Testis (tissue), 2 donors: ENCODE measurements at regions not wholly inside any gene's neighbourhood (a gene's known extent, or its start where the extent isn't known, plus 50 kb on each side); places are given as distances from the start of the nearest gene placed in this dataset.

Source experiments
- POLR2A ChIP-seq: fragments of 450-650 bp; IDR thresholded peaks from one replicate; pipeline ENCODE4 v1.6.1; 2017; ENCODE audit warnings: antibody characterized with exemption, mild to moderate bottlenecking, moderate library complexity
- TF ChIP-seq, protein P1 (sequence below), 3 experiments: fragments of 450-650 bp in 2 of 3; fragments of 200-600 bp in 1 of 3; sonication (generic) in 1 of 3; IDR thresholded peaks; one replicate each; pipeline ENCODE4 v1.5.1; 2016 to 2019; ENCODE audit warnings: antibody characterized with exemption in 3 of 3, mild to moderate bottlenecking in 2 of 3, moderate library complexity in 1 of 3

- TF ChIP-seq, protein P1, sequence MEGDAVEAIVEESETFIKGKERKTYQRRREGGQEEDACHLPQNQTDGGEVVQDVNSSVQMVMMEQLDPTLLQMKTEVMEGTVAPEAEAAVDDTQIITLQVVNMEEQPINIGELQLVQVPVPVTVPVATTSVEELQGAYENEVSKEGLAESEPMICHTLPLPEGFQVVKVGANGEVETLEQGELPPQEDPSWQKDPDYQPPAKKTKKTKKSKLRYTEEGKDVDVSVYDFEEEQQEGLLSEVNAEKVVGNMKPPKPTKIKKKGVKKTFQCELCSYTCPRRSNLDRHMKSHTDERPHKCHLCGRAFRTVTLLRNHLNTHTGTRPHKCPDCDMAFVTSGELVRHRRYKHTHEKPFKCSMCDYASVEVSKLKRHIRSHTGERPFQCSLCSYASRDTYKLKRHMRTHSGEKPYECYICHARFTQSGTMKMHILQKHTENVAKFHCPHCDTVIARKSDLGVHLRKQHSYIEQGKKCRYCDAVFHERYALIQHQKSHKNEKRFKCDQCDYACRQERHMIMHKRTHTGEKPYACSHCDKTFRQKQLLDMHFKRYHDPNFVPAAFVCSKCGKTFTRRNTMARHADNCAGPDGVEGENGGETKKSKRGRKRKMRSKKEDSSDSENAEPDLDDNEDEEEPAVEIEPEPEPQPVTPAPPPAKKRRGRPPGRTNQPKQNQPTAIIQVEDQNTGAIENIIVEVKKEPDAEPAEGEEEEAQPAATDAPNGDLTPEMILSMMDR (IDR thresholded peaks at IDR 0.05), result no peak
- TF ChIP-seq POLR2A, result no peak
Measured at GRCh38 chr9:13020146-13021040, 245.6 kb downstream of the LURAP1L start.
